Fibroblast of skin of left biceps (primary cell): ENCODE measurements at regions not wholly inside any gene's neighbourhood (a gene's known extent, or its start where the extent isn't known, plus 50 kb on each side); places are given as distances from the start of the nearest gene placed in this dataset.
"Not testable (repeated sequence)": the region's sequence is repeated elsewhere in the genome, so short reads cannot be mapped to it uniquely, and the experiment has no call there.

Experiments used
- DNase-seq, 2 experiments: peaks; one replicate each; pipeline ENCODE4 v3.0.0-alpha.2; 2013; ENCODE audit warnings: low read depth in 2 of 2

DNA sequence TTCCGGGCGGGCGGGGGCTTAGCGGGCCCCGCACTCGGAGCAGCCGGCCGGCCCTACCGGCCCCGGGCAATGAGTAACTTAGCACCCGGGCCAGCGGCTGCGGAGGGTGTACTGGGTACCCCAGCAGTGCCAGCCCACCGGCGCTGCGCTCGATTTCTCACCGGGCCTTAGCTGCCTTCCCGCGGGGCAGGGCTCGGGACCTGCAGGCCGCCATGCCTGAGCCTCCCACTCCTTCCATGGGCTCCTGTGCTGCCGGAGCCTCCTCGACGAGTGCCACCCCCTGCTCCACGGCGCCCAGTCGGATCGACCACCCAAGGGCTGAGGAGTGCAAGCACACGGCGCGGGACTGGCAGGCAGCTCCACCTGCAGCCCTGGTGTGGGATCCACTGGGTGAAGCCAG lies 427.1 kb downstream of the NAF1 start:
- not testable (repeated sequence) for DNase-seq

DNA sequence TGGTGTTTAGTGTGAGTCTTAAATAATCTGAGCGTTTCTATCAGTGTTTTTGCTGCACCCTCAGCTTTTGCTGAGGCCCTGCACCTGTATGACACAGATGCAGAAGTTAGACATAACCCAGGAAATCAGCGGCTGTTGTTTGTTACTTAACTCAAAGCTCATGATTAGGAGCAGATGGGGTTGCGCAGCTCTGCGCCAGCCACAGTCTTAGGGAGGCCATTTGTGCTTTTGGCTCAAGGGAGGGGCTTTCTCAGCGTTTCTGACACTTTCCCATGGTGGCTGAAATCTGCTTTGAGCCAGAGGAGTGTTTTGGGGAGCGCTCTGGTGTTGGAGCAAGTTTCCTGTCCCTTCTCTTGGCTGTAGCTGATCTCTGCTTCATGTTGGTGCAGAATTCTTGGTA lies 433.8 kb downstream of the NAF1 start:
- DNase-seq: no peak

GRCh38 chr4:162727766-162728165 lies 438.9 kb downstream of the NAF1 start:
- DNase-seq: no peak

DNA sequence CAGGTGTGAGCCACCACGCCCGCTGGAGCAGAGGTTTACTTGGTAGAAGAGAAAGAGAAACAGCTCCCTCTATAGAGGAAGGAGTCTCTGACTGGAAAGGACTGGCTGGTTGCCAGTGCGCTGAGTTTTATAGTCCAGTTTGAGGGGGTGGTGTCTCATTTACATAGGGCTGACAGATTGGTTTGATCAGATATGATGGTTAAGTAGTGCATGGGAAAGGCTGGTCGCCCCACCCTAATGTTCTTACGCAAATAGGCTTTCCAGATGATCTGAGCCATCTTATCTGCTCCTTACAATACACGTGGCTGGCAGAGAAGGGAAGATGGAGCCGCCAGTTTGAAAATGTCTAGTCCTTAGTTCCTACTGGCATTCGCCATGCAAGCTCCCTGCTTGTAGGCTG lies 439.5 kb downstream of the NAF1 start:
- DNase-seq: no peak

DNA sequence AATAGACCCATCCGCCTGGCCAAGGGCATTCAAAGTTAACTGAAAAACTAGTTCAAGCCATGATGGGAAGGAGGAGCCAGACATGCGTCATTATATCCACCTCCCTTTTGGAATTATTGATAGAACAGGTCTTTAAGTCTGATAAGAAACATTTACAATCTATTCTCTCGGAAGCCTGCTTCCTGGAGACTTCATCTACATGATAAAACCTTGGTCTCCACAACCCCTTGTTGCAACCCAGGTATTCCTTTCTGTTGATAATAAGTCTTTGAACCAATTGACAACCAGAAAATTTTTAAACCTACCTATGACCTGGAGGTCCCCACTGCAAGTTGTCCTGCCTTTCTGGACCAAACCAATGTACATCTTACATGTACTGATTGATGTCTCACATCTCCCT lies 451.3 kb downstream of the NAF1 start:
- no peak for DNase-seq

- DNase-seq: no peak
Observed at GRCh38 chr4:162707962-162708361, 458.7 kb downstream of the NAF1 start.

DNA sequence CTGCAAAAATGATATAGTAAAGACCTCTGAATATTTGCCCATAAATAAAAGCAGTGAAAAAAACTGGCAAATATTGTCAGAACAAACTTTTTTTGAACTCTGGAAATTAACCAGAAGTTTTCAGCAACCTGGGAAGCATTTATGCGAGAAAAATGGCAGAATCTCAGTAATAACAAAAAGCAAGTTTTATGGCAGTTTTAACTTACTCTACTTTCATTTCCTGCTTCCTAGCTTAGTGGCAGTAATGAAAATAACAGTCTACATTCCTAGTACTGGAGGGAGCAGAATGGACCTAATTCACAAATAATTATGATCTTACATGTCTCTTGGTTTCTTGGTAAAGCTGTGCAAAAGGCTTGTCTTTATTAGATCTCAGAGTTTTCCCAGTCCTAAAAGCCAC lies 460.1 kb downstream of the NAF1 start:
- DNase-seq: no peak

DNA sequence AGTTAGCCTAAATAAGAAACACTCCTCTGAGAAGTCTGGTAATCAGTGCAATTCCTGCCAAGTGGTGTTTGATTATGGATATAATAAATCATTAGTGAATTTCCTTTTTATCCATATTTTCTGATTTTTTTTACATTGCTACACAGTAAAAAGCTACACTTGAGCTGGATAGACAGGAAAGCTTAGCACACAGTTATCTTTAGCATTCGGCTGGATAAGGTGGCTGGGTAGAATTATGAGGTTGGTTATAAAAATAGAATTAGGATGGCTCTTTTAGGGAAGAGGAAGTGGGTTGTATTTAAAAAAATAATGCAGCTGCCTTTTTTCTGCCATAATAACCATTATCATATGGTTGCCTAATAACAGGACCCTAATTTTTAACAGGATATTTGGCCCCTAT lies 460.6 kb downstream of the NAF1 start:
- DNase-seq: no peak

GRCh38 chr4:162705130-162705803 lies 461.4 kb downstream of the NAF1 start:
- no peak for DNase-seq

DNA sequence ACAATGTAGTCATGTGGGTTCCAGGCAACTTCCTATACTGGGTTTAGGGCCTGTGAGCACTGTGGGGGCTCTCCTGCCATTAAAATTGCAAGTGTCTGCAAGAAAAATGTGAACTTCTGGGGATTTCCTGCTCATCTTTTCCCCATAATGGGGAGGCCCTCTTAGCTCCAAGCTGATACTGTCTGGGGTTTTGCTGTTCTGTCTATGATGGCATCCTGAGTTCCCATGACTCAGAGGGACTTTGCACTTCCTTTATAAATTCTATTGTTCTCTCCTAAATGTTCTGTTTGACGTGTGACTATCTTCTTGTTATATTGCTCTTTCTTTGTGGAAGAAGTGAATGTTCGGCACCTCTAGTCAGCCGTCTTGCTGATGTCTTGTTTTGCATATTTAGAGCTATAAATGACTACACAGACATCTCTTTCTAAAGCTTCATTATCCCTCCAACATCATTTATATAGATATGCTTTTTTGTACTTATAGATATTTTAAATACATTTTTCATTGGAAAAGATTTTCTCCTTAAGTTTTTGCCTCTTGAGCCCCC lies 465.8 kb downstream of the NAF1 start:
- no peak for DNase-seq

DNA sequence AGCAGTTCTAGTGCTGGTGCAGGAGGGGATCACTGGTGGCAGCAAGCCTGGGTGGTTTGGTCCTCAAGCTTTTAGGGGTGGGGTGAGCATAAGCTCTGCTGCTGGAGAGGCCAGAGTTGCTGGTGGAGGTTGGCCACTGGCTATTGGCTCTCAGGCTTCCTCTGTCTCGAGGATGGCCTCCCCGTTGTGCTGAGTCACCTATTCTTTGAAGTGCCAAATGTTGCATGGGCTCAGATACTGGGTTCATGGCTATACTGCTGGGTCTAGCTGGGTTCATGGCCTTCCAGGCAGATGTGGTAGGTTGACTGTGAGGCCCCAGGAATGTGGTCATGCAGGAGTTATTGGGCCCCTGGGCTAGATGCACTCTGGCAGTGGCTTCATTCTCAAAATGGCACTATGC lies 466.3 kb downstream of the NAF1 start:
- DNase-seq: no peak

GRCh38 chr4:162699629-162700028 lies 467.1 kb downstream of the NAF1 start:
- DNase-seq: no peak

GRCh38 chr4:162685410-162685809 lies 481.3 kb downstream of the NAF1 start:
- DNase-seq: no peak

DNA sequence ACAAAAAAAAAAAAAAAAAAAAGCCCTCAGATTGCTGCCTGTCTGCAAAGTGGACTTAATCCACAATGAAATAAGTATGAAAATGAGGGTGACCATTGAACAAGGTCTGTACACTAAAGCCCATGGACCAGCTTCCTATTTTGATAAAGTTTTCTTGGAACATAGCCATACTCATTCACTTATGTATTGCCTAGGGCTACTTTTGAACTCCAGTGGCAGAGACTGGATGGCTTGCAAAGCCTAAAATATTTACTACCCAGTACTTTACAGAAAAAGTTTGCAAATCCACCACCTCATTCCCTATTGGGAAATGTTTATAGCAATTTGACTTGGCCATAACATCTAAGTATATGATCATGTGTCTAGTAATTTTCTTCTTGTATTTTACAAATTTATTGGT lies 481.7 kb downstream of the NAF1 start:
- DNase-seq: no peak

GRCh38 chr4:162684371-162684700 lies 482.4 kb downstream of the NAF1 start:
- DNase-seq: no peak

DNA sequence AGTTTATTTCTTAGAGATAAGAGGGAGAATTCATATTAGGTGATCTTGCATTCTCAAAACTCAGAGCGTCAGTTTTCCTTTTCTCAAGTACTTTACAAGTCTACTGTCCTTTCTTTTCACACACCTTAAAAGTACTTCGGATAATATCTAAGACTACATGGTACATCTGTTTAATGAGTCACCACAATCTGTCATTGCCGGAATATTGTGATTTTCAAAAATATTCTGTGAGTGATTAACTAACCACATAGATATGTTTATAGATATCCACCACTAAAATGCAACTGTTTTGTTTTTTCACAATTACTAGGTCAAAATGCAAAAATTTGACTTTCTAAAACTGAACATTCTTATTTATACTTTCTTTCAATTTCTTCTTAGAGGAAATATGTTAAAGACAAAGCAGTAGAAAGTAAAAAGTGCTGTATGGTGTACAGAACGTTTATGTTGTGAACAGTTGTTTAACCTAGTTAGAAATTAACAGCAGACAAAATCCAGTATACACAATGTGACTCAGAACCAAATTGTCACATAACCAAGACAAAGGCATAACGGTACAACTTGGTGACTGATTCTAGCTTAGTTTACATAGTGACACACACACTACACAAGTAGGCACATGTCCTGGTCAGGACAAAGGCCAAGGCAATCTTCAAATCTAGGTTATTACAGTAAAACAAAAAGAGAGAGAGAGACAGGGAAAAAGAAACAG lies 482.9 kb downstream of the NAF1 start:
- DNase-seq: no peak

DNA sequence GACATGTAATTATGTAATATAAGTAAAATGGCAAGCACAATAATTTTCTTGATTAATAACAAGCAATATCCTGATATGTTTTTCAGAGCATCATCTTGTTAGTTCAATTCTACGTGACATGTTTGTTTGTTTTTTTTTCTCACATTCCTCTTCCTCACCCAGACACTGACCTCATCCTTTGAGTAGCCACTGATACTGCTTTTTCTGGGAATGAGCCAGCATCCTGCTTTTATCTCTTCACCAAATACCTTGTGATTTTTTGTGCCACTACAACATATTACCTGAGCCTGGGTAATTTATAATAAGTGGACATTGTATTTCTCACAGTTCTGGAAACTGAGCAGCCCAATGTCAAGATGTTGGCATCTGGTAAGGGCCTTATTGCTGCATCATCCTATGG lies 484.0 kb downstream of the NAF1 start:
- no peak for DNase-seq

GRCh38 chr4:162681212-162681611 lies 485.5 kb downstream of the NAF1 start:
- no peak for DNase-seq

DNA sequence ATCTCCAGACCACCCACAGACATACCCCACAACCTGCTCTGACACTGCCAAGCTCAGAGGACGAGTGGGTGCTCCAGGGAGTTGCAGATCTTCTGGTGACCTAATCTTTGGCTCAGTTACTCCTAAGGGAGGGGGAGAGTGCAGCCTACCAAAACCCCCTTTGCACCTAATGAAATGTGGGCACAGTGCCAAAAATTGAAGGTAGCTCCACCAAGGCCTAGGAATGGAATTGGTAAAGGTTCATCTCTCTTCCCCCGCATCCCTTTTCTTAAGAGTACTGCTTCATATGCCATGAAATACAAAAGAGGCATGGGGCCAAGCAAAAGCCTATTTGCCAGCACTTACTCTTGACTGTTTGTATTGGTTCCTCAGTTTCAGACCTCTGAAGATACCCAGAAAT lies 491.0 kb downstream of the NAF1 start:
- DNase-seq: no peak

DNA sequence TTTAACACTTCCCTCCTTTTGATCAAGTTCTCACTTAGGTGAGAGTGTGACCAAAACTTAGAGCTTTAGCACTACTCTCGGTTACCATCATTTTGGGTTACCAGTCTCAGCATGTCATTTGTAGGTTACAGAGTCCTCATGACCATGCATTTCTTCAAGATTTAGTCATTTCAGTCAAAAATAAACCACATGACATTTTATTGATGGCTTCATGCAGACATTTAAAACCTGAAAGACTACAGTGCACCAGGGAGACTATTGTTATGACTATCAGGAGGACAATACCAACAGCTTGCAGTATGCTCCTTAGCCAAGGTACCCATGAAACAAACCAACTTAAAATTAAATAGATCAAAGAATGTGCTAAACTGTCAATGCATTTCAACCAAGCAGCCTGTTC lies 498.1 kb upstream of the FSTL5 start:
- DNase-seq: no peak

DNA sequence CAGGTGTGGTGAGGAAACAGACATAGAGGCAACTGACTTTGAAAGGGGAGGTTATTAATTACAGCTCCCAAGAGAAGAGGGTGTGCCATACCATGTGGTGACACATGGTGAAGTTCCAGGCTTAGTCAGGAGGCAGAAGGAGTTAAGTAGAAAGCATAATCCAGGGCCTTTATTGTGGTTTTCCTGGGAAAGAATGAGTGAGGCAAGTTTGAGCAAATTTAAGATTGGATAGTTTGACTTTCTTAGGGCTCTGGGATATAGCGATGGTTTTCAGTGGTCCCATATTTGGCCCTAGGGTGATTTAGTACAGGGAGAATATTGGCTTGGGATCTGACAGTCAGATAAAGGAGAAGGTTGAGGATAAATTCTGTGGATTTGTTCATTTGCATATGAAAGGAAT lies 495.9 kb upstream of the FSTL5 start:
- DNase-seq: no peak

DNA sequence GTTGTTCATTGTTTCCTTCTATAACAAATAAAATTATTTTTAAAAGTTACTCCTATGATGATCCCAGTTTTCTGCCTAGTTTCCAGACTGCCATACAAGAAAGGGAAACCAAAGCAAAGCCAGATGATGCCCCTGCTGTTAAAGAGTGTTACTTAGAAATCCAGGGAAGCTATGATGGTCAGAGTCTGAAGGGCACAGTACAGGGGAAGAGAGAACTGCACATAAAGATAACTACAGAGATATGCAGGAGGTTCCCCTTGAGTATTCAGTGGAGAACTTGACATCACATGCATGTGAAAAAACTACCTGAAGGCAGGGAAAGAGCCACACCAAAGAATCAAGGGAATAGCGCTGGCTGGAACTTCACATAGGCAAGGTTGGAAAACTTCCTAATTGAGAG lies 494.2 kb upstream of the FSTL5 start:
- no peak for DNase-seq

GRCh38 chr4:162650166-162650565 lies 486.4 kb upstream of the FSTL5 start:
- DNase-seq: no peak

GRCh38 chr4:162645381-162645780 lies 481.6 kb upstream of the FSTL5 start:
- DNase-seq: peak; percentile 5 to 10
